ENCODE measurements at regions not wholly inside any gene's neighbourhood (a gene's known extent, or its start where the extent isn't known, plus 50 kb on each side); places are given as distances from the start of the nearest gene placed in this dataset.

DNA sequence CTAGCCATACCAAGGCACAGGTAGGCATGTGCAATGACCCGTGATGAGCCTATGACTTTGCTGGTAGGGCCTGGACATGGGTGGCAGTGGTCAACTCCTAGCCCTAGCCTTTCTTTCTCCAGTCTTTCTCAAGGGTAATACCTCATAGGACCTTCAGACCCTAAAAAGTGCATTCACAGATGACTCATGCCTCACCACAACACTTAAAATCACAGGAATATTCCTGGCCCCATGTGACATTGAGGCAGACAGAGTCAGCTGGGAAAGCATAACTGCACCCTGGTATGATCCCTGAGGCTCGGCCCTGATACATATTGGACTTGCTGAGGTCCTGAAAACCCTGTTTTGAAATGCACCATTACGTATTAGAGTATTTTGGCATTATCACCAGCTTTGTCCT is 449.5 kb downstream of the HINT1 start:
- no peaks in the 10 kb centered on the region for H3K79me1 ChIP-seq (ENCODE audit: low read depth, low read length)
- H2AK5ac ChIP-seq (ENCODE audit: low read depth, low read length) = no peak overlapping the region
- H3K79me2 ChIP-seq (ENCODE audit: control insufficient read depth in 1 of 2, insufficient read depth in 2 of 2, low read length in 2 of 2) = no peaks in the 10 kb centered on the region
- no peaks in the 10 kb centered on the region for H3K36me3 ChIP-seq (ENCODE audit: control insufficient read depth in 2 of 4, insufficient read depth in 4 of 4, low read length in 3 of 4)
- ChIA-PET CTCF (ENCODE audit: partially characterized antibody) (interaction anchor here (0.9 kb wide), 1 partner anchor 9 kb away, joined by 5 read pairs; no protein-coding TSS in a partner anchor), POLR2A (ENCODE audit: partially characterized antibody) (no interaction called here)
- no peaks in the 10 kb centered on the region for H3K23me2 ChIP-seq (ENCODE audit: low read depth, low read length)
- WGBS, 2 experiments (ENCODE audit: extremely low coverage in 1 of 2, insufficient coverage in 1 of 2, insufficient read length in 1 of 2, insufficient replicate concordance in 2 of 2, low coverage in 1 of 2, low lambda C conversion rate in 2 of 2, missing lambda C conversion rate in 1 of 2) = 92% methylated on average over 2 of the region's 3 CpGs; no CpG with 5 or more reads in 1 of the 2 experiments
- H3K9ac ChIP-seq (replicated peaks in 1 of 4; ENCODE audit: extremely low read depth in 1 of 4, low read depth in 3 of 4, low read length in 3 of 4) = no peak overlapping the region
- H3K27ac ChIP-seq (ENCODE audit: low read depth, low read length) = no peak overlapping the region
- H2BK12ac ChIP-seq (ENCODE audit: low read depth, low read length) = no peak overlapping the region
- no peak for TF ChIP-seq CBX8 (IDR thresholded peaks at IDR 0.05; ENCODE audit: borderline replicate concordance, low read depth, low read length)
- TF ChIP-seq CHD1 (IDR thresholded peaks at IDR 0.05; ENCODE audit: low read depth, low read length) = no peak
- H4K5ac ChIP-seq (ENCODE audit: insufficient read length, low read depth, low read length) = no peak overlapping the region
- no peak overlapping the region for H4K91ac ChIP-seq (replicated peaks; ENCODE audit: insufficient read length, low read length)
- no peak overlapping the region for H2BK5ac ChIP-seq (ENCODE audit: low read depth, low read length)
- no peak for FAIRE-seq
- no peaks in the 10 kb centered on the region for H3K4me1 ChIP-seq (replicated peaks in 1 of 4; ENCODE audit: control insufficient read depth in 3 of 4, insufficient read depth in 4 of 4, low read length in 3 of 4)
- no peak overlapping the region for H3K4me2 ChIP-seq (ENCODE audit: insufficient read depth in 1 of 2, low read depth in 2 of 2, low read length in 2 of 2)
- H3K18ac ChIP-seq (ENCODE audit: extremely low read depth, low read length) = no peak overlapping the region
- H3K4me3 ChIP-seq (ENCODE audit: extremely low read depth in 1 of 4, insufficient read depth in 2 of 4, low read depth in 3 of 4, low read length in 4 of 4) = no peak overlapping the region
- no peak overlapping the region for H2BK120ac ChIP-seq (replicated peaks; ENCODE audit: low read depth, low read length)
- H3K4ac ChIP-seq (replicated peaks; ENCODE audit: insufficient read length, low read depth, low read length) = no peak overlapping the region
- H4K8ac ChIP-seq (ENCODE audit: extremely low read depth, insufficient read depth, low read length) = no peak overlapping the region
- no peaks in the 10 kb centered on the region for H3K9me3 ChIP-seq (ENCODE audit: insufficient read depth in 2 of 2, low read depth in 1 of 2, low read length in 1 of 2)
- no peak overlapping the region for H3K23ac ChIP-seq (ENCODE audit: insufficient read length)
- H3K27me3 ChIP-seq (replicated peaks in 1 of 4; ENCODE audit: control insufficient read depth in 3 of 4, extremely low read depth in 1 of 4, insufficient read depth in 3 of 4, low read length in 3 of 4) = no peaks in the 10 kb centered on the region
- no peaks in the 10 kb centered on the region for H4K20me1 ChIP-seq (replicated peaks in 1 of 2; ENCODE audit: control insufficient read depth in 1 of 2, insufficient read depth in 2 of 2, low read length in 2 of 2)
- H2BK20ac ChIP-seq (ENCODE audit: low read length) = no peak overlapping the region
- DNase-seq (ENCODE audit: low read depth in 1 of 2, low spot score in 2 of 2) = no peak
- H3K56ac ChIP-seq (replicated peaks; ENCODE audit: insufficient read length, low read depth, low read length) = no peak overlapping the region
- H2BK15ac ChIP-seq (ENCODE audit: low read length) = no peak overlapping the region
- no peak overlapping the region for H3K14ac ChIP-seq (ENCODE audit: insufficient read length)
- no peak overlapping the region for H2AFZ ChIP-seq (ENCODE audit: low read length)

Measured in H1 (cell line).